ENCODE measurements at regions not wholly inside any gene's neighbourhood (a gene's known extent, or its start where the extent isn't known, plus 50 kb on each side); places are given as distances from the start of the nearest gene placed in this dataset.

GRCh38 chr18:10032331-10033015 lies 118.7 kb downstream of the VAPA start:
- no peak overlapping the region for H3K4me3 ChIP-seq (ENCODE audit: low read depth, low read length)
- no peak for TF ChIP-seq CTCF (IDR thresholded peaks at IDR 0.05; ENCODE audit: insufficient read depth, low read depth, low read length)
- DNase-seq (ENCODE audit: low read depth): no peak

- no peak for TF ChIP-seq CTCF (IDR thresholded peaks at IDR 0.05; ENCODE audit: insufficient read depth, low read depth, low read length)
- no peak for DNase-seq (ENCODE audit: low read depth)
- H3K4me3 ChIP-seq (ENCODE audit: low read depth, low read length): no peak overlapping the region
These were observed 119.2 kb downstream of the VAPA start for GRCh38 chr18:10033016-10033399.

GRCh38 chr18:10035281-10035991 lies 121.6 kb downstream of the VAPA start:
- no peak for TF ChIP-seq CTCF (IDR thresholded peaks at IDR 0.05; ENCODE audit: insufficient read depth, low read depth, low read length)
- H3K4me3 ChIP-seq (ENCODE audit: low read depth, low read length): no peak overlapping the region
- no peak for DNase-seq (ENCODE audit: low read depth)

GRCh38 chr18:10036479-10036878 lies 122.7 kb downstream of the VAPA start:
- no peak for TF ChIP-seq CTCF (IDR thresholded peaks at IDR 0.05; ENCODE audit: insufficient read depth, low read depth, low read length)
- DNase-seq (ENCODE audit: low read depth): no peak
- H3K4me3 ChIP-seq (ENCODE audit: low read depth, low read length): no peak overlapping the region

- no peak for TF ChIP-seq CTCF (IDR thresholded peaks at IDR 0.05; ENCODE audit: insufficient read depth, low read depth, low read length)
- DNase-seq (ENCODE audit: low read depth): no peak
- H3K4me3 ChIP-seq (ENCODE audit: low read depth, low read length): no peak overlapping the region
These were observed 123.4 kb downstream of the VAPA start for GRCh38 chr18:10037181-10037580.

- no peak overlapping the region for H3K4me3 ChIP-seq (ENCODE audit: low read depth, low read length)
- no peak for DNase-seq (ENCODE audit: low read depth)
- TF ChIP-seq CTCF (IDR thresholded peaks at IDR 0.05; ENCODE audit: insufficient read depth, low read depth, low read length): peak; percentile 10
These were observed 124.5 kb downstream of the VAPA start for GRCh38 chr18:10038268-10038667.
